ENCODE measurements at regions not wholly inside any gene's neighbourhood (a gene's known extent, or its start where the extent isn't known, plus 50 kb on each side); places are given as distances from the start of the nearest gene placed in this dataset.
"Not testable (repeated sequence)": the region's sequence is repeated elsewhere in the genome, so short reads cannot be mapped to it uniquely, and the experiment has no call there.

DNA sequence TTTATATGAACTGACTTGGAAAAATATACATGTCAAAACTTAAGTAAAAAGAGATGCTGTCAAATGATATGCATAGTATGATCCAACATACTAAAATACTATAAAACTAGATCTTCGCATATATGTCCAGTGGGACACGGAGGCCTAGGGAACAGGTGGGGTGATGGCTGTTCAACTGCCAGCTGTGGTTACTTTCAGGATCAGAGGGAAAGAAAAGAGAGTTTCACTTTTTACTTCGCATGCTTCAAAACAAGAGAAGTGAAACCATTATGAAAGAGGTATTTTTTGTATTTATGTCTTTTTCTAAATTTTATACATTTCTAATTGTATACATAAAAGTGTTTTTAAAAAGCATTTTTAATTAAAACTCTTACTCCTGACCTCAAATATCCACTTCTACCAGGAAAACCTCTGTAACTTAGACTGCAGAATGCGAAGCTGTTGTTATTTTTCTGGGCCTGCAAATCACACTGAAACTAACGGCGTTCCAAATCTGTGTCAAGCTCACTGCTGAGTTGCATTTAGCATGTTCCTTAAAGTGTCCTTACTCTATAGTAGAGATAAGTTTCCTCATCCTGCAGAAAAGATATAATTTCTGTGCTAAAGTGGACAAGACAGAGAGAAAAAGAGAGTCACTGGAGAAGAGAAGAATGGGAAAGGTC lies 97.8 kb upstream of the SLC35G4 start:
- DNase-seq: no peak

DNA sequence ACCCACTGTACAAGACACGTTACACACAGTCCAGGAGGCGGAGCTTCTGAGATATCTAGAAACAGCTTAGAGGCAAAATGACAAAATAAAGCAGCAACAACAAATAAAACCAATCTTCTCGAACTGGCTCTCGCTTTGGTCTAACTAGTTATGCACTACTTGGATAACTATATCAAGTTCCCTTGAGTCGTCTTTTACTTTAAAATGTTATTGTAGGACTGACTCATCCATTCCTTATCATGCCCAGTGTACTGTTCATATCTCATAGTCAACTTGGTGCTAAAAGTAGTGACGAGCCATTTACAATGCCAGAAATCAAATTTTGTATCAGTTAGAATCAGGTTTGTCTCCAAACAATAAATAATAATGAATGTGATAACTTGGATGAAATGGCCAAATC lies 102.5 kb upstream of the SLC35G4 start:
- no peak for DNase-seq

DNA sequence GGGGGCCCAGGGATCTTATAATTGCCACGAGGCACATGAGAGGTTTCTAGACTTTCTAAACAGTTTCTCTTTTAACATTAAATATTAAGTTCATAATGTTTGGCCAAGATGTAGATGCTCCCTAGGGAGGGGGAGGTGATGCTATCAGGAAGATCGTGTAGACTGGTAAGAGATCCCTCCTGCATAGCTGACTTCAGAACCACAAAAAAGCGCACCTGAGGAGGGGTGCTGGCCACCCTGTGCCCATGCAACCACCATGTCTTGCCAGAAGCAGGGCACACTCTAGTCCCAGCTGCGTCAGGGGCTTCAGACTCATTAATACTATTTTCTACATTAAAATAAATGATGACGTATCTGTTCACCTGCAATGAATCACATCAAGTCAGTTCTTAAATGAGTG lies 103.4 kb upstream of the SLC35G4 start:
- DNase-seq: no peak

DNA sequence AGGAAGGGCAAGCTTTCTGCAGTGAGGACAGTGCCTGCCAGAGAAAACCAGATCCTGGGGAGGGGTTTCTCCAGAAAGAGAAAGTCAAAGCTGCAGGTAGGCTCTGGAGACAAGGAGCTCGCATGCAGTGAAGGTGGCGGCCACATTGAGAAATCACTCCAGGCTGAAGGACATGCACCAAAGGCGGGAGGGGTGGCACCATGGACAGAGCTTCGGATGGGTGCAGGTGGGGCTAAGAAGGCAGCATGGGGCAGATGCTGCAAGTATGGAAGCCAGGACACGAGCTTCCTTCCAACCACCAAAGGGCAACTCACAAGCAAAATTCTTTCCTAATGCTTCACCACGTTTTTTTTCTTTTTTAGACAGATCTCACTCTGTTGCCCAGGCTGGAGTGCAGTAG lies 104.4 kb upstream of the SLC35G4 start:
- DNase-seq: no peak

DNA sequence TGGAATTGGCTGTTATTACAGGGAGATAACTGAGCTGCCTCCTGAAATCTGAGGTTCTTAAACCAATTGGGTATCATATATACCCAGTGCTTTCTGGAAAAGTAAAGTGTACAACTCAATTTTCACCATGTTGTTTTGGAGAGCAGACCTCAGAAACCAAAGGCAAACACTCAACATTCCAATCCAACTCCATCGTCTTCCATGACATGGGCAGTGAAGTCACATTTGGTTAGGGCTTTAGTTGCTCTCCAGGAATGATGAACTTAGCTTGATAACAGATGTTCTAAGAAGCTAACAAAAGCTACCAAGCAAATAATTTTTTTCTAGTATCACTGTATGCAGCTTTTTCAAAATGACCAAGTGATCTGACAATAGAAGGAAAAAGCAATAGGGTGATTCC lies 107.0 kb upstream of the SLC35G4 start:
- no peak for DNase-seq

DNA sequence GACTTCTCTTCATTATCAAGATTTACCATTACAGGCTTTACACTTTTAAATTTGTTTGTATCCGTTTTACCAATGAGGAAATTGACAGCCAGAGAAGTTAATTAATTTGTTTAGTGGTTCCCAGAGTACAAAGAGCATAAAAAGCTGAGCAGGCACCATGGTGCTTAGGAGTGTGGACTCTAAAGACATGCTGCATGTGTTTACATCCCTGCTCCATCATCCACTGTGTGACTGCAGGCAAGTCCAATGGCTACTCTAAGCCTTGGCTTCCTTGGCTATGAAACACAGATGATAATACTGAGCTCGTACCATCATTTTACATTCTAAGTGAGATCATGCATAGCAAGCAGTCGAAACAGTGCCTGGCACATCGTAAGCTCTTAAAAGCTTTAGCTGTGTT lies 108.0 kb upstream of the SLC35G4 start:
- no peak for DNase-seq

- DNase-seq: no peak
Observed at GRCh38 chr18:11500153-11501122, 109.0 kb upstream of the SLC35G4 start.

DNA sequence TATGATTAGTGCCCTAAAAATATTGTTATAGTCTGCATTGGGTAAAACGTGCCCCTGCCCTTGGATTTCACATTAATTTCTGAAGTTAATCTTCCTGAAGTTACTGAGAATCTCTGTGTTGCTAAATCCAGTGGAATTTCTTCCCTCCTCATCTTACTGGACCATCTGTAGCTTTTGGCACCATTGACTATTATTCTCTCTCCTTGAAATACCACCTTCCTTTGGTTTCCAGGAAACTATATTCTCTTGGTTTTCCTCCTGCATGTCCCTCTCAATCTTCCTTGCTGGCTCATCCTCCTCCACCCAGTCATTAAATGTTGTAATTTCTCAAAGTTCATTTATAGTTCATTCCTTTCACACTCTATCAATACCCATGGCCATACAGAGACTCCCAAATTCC lies 110.6 kb upstream of the SLC35G4 start:
- no peak for DNase-seq

DNA sequence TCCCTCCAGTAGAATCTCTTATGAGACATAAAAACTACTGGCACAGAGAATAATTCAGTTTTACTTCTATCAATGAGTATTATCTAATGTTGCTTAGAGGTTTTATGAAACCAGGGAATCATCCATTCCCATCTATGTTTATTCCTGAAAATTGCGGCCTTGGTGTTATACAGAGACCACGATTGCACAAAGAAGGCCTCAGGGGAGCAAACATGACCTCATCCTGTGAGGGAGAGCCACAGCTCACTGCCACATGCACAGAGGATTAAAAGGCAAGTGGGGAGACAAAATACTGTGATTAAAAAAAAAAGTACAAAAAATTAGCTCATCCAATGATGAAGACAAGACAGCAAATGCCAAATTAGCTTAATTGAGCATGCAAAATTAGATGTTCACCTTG lies 111.8 kb upstream of the SLC35G4 start:
- DNase-seq: no peak

DNA sequence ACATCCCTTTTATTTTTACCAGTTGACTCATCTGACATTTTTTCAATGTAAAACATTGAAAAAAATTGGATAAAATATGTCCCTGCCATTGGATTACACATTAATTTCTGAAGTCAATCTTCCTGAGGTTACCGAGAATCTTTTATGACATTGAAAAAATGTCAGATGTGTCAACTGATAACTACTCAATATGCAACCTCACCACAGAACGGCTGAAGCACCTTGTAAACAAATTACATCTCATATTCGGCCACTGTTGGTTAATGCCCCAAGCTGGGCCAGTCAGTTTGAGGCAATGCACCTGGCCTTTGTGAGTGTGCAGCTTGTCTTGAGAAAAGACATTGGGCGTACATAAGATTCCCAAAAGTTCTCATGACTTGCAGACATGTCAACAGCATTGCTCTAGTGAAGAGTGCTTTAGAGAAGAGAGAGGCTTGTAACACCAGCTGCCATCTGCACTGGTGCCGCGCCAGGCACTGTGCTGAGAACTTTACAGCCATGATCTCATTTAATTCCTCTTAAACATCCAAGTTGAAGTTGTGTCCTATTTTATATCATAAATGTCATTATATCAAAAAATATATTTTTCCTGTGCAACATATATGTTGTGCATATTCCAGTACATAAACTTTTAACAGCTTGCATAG lies 112.7 kb upstream of the SLC35G4 start:
- no peak for DNase-seq

DNA sequence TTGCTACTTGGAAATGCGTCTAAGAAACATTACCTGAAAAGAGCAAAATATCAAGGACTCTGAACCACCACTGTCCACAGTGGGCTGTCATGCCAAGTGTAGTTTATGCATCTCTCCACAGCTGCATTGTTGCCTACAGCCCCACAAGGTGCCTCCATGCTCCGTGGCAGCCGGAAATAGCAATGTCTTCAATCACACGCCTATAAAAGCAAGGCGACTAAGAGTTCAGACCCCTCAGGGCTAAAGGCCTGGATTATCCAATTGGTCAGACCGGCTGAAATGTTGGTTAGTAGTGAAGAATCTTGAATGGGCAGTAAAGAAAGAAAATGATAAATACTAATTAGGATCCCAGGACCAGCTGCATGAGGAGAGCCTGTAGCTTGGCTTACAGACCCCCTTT lies 114.0 kb upstream of the SLC35G4 start:
- no peak for DNase-seq

DNA sequence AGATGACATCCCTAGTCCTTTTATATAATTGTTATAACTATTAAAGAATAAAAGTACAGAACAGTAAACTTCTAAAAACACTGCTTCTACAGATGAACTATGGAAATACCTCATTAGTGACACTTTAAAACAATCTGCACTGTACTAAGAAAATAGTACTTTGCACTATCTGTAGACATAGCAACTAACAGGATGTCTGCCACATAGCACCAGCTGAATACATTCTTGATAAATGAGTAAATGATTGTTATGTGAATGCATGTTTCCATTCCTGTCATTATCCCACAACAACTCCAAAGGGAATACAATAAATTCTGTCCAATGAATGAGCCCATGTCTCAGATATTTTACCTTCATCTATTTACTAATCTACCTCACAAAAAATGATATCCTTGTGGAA lies 115.3 kb upstream of the SLC35G4 start:
- no peak for DNase-seq

GRCh38 chr18:11489266-11489899 lies 120.0 kb upstream of the SLC35G4 start:
- DNase-seq: no peak

GRCh38 chr18:11488175-11488574 lies 121.2 kb upstream of the SLC35G4 start:
- no peak for DNase-seq

DNA sequence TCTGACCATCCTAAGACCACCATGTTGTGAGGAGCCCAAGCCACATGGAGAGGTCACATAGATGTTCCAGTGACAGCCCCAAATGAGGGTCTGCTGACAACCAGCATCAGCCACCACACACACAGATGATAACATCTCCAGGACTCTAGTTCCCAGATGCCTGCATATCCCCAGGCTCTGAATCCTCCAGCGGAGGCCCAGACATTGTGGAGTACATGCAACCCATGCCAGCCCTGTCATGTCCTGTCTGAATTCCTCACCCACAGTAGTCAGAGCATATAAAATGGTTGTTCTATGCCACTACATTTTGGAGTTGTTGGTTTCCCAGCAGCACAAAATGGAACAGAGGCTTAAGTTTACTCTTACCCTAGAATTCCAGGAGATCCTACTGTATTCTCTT lies 122.0 kb upstream of the SLC35G4 start:
- DNase-seq: no peak

GRCh38 chr18:11482271-11482670 lies 127.1 kb upstream of the SLC35G4 start:
- DNase-seq: no peak

DNA sequence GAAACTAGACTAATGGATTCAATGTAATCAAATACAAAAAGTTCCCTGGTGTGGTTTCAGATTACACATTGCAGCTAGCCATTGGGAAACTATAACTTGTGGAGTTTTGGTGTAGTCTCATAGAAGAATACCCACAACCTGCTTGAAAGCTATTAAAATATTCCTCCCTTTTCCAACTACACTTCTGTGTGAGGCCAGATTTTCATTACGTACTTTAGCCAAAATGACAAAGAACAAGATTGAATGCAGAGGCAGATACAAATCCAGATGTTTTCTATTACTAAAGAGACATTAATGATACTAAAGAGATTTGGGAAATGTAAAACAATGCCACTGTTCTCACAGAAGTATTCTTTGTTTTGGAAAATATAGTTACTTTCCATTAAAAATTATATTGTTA lies 128.7 kb upstream of the SLC35G4 start:
- DNase-seq: no peak

DNA sequence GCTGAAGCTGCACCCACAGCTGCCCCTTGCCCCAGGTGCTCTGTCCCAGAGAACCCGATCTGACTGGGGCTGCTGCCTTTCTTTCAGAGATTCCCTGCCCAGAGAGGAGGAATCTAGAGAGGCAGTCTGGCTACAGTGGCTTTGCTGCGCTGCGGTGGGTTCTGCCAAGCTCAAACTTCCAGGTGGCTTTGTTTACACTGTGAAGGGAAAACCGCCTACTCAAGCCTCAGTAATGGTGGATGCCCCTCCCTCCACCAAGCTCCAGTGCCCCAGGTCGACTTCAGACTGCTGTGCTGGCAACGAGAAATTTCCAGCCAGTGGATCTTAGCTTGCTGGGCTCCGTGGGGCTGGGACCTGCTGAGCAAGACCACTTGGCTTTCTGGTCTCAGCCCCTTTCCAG lies 130.4 kb upstream of the SLC35G4 start:
- DNase-seq: not testable (repeated sequence)

DNA sequence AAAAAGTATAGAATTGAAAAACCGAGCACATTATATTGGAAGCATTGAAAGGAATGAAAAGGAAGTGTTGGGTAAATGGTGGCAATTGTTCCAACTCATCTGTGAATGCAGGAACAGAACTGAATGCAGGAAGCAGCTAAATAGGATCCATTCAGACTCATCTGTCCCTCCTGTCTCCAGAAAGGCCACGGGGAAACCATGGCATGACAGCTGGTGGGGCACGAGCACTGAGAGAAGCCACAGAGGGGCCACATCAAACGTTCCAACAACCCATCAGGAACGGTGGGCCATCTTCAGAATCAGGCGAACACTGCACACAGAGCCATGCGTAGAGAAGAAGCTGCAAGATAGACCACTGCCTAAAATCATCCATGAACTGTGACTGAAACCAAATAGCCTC lies 138.5 kb upstream of the SLC35G4 start:
- no peak for DNase-seq

DNA sequence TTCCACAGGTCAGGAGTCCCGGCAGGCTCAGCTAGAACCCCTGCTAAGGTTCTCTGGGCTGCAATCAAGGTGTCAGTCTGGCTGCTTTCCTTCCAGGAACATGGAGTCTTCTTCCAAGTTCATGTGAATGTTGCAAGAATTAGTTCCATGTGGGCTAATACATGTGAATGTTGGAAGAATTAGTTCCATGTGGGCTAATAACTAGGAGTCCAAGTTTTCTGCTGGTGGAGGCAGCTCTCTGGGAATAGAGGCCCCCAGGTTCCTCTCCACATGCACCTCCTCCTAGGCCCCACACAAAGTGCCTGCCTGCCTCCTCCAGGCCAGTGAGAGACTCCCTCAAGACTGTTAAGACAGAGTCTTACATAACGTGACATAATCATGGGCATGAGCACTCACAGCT lies 140.8 kb upstream of the SLC35G4 start:
- no peak for DNase-seq

DNA sequence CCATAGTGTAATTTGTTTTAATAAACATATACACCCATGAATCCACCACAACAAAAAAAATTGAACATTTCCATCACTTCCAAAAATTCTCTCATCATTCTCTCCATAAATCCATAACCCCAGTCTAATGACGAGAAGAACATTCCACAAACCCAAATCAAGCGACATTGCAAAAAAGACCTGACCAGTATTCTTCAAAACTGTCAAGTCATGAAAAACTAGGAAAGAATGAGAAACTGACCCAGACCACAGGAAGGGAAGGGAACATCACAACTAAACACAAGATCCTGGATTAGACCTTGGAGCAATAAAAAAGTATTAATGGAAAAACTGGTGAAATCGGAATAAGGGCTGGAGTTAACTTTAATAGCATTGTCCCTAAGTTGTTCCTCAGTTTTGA lies 141.3 kb upstream of the SLC35G4 start:
- DNase-seq: no peak

GRCh38 chr18:11467611-11468010 lies 141.8 kb upstream of the SLC35G4 start:
- DNase-seq: no peak

DNA sequence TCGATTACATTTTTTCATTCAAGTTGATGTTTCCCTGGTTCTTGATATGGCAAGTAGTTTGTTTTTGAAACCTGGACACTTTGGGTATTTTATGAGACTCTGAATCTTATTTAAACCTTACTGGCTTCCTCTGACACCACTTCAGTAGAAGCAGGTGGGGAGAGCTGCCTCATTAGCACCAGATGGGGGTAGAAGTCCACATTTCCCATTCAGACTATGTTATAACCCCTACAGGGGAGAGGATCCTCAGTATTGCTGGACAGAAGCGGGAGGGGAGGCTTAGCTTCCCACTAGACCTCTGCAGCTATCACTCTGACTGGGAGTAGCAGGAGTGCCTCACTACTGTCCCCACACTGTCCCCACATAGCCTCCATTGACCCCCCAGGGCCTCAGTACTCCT lies 145.3 kb upstream of the SLC35G4 start:
- DNase-seq: no peak
